Activated CD4-positive, CD25-positive, alpha-beta regulatory T cell (primary cell): ENCODE measurements at regions not wholly inside any gene's neighbourhood (a gene's known extent, or its start where the extent isn't known, plus 50 kb on each side); places are given as distances from the start of the nearest gene placed in this dataset.
"Not testable (repeated sequence)": the region's sequence is repeated elsewhere in the genome, so short reads cannot be mapped to it uniquely, and the experiment has no call there.

Source experiments
- DNase-seq, 4 experiments: peaks; one replicate each; lab custom pipeline; 2025; lab: John Stamatoyannopoulos, UW

DNA sequence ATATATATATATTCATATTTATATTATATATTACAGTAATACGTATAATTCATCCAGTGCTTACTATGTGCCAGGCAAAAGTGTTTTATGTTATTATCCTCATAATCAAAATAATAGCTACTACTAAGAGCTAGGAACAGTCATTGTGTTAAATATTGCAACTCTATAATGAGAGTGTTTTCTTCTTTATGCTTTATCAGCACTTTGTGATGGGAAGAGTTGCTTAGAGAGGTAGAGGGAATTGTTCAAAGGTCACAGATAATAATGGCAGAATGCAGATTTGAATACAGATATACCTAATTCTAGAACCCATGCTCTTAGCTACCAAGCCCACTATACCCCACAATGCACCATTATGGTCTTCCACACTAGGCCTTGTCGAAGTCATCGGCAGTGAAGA, 318.8 kb upstream of the PPARGC1A start:
- DNase-seq, result no peak

DNA sequence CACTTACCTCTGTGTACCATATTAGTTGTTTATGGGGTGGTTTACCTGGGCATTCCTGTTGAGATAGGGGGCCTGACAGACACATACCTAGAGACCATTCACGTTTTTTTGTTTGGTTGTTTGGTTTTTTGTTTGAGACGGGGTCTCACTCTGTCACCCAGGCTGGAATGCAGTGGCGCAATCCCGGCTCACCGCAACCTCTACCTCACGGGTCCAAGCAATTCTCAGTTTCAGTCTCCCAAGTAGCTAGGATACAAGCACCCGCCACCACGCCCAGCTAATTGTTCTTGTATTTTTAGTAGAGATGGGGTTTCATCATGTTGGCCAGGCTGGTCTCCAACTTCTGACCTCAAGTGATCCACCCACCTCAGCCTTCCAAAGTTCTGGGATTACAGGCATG, 314.9 kb upstream of the PPARGC1A start:
- not testable (repeated sequence) for DNase-seq

DNA sequence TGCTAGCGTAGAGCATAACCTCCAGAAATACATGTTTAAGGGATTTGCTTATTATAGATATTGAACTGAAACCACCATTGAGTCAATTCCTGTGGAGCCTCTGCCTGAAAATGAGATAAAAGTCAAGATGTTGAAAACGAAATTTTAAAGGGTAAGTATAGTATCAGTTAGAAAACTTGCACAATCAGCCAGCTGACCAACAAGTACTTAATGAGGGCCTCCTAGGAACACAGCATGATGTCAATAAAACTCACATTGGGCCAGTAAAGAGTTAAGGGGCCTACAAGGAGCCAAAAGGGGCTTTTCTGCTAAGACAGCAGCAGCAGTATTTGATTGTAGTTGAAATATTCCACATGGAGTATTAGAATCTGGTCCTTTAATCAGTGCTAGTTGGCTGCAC, 314.1 kb upstream of the PPARGC1A start:
- DNase-seq, result no peak

DNA sequence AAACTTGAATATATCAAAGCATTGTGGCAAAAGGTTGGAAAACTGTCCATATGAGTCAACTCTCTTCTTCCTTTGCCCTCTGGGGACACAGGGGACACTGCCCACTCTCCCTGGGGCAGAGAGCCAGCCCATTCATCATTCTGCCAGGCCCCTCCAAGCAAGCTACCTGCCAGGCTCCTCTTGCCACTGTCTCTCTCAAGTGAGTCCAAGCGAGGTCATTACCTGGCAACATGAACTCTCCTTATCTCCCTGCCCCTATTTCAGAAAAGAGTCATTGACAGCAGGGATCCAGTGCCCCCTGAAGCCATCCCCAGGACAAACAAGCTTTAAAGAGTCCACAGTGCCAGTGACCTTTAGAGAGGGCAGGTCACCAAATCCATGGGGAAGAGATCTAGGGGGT, 312.7 kb upstream of the PPARGC1A start:
- DNase-seq, result no peak

DNA sequence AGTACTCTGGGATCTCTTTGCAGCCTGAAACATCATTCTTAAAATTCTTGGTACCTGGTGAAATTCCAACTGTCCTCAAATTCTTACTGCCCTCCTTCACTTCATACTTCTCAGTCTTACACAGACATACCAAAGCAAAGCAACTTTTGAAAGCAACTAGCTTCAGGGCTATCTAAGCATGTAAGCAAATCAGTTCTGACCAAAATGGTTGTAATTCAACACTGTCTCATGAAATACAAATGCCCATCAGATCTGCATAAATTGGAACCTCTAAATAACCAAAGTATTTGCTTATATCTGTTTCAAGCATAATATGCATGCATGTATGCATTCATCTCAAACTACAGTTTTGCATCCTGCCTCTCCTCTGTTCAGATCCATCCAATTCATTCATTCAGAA, 308.1 kb upstream of the PPARGC1A start:
- no peak for DNase-seq

DNA sequence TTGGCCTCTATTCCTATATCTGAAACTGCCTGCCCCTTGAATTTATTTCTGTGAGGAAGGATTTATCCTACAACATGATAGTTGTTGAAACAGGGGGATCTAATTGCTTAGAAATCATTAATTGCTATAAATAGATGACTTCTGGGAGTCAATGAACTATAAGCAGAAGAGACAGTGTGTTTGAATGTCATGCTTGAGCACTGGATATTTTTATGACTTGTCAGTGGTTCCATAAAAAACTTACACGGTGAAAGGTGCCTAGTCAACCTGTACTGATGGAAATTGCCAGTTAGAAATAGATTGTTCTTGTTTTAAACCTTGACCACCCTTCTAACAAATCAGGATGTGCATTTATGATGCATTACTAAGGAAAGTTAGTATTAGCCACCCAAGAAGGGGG, 306.9 kb upstream of the PPARGC1A start:
- DNase-seq, result no peak

DNA sequence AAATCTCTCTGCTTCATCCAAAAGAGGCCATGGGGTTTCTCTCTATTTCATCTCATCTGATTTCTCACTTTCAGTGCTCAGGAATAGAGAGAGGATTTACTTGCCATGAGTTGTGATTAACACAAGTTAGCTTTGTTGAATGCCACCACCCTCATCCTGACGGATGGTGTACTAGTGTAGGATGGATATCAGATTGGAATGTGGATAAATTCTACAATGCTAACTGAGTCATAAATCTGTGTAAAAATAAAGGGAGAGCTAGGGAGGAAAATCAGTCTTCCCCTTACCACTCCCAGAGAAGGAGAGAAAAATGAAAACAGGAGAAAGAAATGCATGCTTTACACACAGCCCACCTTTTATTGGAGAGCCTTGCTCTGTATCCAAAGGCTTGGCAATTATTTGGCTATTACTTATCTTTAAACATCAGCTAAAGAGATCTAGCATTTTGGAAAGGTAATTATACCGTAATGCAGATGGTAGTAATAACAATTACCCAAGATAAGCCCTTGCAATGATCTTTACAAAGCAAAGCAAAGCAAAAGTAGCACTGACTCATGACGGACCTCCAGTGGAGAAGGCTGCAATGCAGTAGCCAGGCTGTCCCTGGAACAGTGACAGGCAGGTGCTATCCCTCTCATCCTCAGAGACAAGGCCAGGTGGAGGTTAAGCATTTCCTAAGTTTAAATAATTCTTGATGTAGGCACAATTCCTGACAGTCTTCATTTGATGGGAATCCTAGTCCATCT, 306.3 kb upstream of the PPARGC1A start:
- DNase-seq, result no peak

DNA sequence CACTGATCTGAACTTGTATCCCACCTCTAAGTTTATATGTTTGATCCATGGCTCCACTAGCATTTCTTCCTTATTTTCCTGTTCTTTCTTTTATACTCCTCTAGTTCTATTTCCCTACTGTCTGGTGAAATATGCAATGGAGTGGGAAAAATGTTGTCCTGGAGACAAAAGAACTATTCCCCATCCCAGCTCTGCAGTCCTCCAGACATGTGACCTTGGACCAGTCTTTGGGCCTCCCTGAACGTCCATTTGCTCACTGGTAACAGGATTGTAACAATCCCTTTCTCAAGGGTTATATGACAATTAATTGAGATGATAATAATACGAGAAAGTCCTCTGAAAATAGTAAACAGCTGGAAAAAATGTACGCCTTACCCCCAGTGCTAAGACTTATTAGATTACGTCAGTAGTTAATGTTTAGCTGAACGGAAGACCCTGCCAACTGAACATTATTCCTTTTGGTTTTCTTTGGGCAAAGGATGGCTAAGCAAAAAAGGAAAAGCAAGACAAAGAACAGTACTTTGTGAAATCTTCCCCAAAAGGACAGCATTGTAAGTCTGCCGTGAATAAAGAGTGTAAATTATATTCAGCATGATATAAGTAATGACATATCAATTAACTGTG, 302.3 kb upstream of the PPARGC1A start:
- DNase-seq, result no peak

DNA sequence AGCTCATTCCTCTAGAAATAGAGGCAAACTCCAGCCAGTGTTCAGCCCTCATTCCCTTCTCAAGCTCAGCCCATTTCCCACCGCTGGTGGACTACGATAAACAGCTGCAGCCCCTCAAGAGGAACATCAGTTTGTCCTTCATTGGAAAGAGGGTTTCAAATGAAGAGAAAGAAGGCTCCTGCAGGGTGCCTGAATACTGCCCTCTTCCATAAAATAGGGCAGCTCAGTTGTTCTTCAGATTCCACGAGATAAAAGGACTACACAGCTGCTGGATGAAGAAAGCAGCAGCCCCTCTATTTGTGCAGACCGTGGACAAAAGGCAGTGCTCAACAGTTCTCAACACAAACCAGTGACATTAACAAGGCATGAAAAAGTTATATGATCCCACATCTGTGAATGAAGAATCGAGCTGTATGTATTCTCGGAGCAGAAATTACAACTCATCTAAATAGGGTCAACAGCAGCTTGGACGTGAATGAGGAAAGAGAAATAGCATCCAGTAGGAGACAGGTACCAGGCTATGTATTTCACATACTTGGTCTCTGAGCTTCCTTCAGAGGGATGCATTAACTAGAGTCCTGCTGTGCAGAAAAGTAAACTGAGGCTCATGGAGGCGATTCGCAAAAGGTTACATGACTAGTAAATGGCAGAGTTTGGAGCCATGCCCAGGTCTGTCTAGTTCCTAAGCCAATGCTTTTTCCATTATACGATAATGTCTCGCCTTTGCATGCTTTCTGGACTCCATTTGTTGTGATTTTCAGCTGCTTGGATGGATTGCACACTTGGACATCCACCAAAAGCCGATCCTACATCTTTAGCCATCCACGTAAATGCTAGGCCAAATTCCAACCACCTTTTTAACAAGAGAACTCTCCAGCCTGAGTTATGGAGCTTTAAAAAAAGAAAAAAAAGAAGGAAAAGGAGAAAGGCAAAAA, 301.2 kb upstream of the PPARGC1A start:
- DNase-seq, result no peak

DNA sequence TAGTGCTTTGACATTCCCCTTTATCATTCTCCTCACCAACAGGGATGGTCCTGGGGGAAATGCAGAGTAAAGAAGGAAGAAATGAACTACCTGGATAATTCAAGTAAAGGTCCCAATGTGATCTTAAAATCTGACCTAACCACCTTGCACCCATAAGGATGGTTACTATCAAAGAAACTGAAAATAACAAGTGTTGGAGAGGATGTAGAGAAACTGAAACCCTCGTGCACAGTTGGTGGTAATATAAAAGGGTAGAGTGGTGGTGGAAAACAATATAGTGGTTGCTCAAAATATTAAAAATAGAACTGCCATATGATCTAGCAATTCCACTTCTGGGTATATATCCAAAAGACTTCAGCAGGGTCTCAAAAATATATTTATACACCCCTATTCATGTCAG, 298.6 kb upstream of the PPARGC1A start:
- no peak for DNase-seq

DNA sequence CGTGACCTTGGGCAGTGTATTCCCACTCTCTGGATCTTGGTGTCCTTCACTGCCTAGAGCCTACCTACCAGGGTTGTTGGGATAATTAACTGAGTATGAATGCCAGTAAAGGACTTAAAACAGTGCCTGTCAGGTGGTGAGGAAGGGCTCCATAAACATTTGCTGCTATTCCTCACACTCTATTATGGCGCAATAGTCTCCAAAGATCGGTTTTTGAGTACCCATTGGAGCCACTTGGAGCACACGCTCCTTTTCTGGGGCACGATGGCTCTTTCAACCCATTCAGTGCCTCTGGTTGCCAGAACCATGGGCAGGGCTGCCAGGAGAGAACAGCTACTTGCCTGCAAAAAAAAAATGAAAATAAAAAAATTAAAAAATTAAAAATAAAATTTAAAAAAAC, 296.6 kb upstream of the PPARGC1A start:
- no peak for DNase-seq

DNA sequence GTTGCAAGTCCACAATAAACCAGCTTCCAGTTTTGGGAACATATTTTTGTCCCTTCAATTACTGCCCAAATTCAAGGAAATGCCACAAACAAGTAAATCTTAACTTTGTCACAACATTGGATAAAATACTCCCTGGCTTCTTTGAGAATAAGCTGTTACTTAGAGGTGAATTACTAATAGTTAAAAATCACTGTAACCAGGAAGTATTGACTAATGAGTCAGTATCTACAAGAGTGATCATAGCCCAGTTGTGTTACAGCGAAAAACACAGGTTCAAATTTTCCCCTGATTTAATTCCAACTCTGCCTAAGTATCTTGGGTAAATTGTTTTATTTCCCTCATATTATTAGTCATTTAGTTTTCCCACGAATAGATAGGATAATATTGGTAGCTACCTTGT, 291.2 kb upstream of the PPARGC1A start:
- DNase-seq, result no peak

DNA sequence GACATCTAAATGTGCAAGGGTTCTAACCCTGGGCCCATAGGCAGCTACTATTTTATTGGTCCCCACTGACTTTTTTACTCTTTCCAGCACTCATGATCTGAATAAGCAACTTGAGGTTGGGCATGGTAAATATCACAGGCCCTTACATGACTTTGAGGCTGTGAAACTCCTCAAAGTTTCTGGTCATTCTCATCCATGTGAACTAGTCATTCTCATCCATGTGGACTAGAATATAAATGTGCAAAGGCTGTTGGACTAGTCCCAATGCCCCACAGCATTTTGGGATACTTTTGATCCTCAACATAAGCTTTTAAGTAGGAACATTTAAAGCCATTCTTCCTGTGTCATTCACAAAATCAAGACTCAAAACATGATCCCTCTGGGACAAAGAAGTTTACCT, 290.7 kb upstream of the PPARGC1A start:
- no peak for DNase-seq

DNA sequence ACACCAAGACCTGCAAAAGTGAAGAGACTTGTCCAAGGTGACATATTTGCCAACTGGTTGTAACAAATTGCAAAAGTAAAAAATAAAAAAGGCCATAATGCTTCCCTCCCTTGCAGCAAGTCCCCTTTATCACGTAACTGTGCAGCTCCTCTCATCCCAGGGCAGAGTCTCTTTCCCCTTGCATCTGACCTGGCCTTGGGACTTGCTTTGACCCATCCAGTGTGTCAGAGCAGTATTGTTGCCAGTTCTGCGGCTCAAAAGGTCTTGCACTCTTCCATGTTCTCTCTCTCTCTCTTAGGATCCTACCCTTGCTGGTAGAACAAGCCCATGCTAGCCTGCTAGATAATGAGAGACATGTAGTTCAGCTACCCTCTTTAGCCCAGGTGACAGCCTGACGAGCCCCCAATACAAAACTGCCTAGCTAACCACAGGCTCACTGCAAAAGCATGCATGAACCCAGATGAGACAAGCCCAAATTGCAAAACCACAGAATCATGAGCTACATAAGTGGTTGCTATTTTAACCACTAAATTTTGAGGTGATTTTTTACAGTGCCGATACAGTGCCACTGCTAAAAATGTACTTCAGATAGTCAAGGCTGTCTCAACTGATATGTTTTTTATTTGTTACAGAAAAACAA, 289.5 kb upstream of the PPARGC1A start:
- DNase-seq, result no peak

DNA sequence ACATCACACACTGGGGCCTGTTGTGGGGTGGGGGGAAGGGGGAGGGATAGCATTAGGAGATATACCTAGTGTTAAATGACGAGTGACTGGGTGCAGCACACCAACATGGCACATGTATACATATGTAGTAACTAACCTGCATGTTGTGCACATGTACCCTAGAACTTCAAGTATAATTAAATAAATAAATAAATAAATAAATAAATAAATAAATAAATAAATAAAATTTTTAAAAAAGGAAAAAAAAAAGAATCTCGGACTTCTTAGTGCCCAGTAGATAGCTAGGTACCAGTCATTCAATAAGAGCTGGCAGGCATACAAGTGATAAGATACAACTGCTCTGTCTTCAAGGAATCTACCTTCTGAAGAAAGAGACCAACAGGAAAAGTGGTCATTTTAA, 287.6 kb upstream of the PPARGC1A start:
- DNase-seq, result not testable (repeated sequence)

DNA sequence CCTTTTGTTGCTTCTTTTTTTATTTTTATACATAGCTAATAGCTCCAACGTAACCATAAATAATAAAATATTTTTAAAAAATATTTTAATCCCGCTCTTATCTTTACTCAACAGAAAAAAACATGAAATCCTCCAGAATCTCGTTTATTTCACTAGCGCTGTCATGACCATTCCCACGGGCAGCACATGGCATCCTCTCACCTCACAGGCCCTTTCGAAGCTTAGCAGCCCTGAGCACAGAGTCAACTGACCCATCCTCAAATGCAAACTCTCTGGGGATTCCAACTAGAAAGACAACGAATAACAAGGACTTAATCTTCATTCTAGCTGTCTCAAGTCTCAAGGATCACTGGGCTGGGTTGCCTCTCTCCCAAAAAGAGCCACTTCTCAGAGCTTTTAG, 285.9 kb upstream of the PPARGC1A start:
- no peak for DNase-seq

DNA sequence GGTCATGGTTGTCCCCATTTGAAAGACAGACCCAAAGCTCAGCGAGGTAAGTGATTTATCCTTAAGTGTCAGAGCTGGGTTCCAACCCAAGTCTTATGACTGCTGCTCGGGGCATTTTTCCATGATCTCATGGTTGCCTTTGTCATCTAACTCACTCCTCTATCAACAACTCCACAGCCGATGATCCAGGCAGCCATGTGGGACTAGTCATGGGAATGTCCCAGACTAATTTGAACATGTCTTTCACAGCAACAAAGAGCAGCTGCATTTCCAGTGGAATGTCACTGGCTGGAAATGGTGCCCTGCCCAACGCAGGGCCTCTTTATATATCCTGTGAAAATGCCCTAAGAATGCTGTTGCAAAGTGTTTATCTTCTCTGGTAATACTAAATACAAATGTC, 284.8 kb upstream of the PPARGC1A start:
- no peak for DNase-seq

DNA sequence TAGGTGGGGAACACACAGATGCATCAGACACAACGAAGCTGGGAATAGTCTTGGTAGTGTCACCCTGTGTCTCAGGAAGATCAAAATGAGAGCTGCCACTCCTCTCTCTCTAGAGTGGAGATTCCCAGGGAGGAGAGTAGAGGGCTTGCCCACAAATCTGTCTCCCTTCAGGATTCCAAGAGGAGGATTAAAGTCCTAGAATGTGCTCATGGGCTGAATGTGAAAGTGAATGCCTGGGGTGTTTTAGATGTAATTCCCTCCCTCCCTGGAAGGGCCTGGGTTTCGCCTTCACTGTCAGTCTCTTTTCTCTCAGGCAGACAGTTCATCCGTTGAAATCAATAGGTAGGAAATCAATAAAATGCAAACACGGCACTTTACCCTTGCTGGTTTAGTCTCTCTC, 282.6 kb upstream of the PPARGC1A start:
- DNase-seq, result no peak

DNA sequence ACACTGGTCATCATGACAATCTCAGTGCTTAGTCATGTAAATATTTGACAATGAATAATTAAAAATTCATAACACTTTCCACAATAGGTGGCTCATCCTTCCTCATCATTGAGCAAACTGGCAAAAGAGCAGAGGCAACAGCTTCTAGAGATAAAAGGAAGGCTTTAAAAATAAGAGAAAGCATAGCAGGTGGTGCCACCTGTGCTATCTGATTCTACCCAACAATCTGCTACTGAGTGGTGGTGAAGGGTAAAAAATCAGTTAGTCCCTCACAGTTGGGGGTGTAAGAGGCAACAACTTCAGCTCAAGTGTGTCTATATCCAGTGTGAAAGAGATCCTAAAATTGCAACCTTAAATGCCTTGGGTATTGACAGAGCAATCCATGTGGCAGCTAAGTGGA, 280.1 kb upstream of the PPARGC1A start:
- no peak for DNase-seq

DNA sequence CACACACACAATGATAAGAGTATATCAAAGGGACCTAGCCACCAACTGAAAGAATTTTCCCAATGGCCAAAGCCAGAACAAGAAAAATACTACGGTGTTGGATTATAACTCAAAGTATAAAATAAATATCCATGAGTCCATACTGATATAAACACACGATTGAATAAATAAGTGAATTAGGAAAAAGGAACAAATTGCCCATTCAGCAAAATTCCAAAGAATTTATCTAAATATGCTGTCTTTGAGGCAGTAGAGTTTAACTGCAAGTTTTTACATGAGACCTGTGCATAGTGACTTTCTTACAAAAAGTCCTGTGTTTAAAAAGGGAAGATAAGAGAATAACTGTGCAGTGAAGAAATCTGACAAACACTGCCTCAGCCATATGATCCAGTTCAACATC, 278.8 kb upstream of the PPARGC1A start:
- DNase-seq, result no peak

DNA sequence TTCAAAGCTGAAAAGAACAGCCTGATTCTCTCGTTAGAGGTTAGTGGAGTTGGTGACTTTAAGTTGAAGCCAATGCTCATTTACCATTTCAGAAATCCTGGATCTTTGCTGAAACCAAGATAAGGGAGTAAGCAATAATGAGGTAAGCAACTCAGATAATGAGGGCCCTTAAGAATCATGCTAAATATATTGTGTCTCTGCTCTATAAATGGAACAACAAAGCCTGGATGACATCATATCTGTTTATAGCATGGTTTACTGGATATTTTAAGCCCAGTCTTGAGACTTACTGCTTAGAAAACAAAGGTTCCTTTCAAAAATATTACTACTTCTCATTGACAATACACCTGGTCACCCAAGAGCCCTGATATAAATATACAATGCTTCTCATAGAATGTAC, 276.7 kb upstream of the PPARGC1A start:
- no peak for DNase-seq

DNA sequence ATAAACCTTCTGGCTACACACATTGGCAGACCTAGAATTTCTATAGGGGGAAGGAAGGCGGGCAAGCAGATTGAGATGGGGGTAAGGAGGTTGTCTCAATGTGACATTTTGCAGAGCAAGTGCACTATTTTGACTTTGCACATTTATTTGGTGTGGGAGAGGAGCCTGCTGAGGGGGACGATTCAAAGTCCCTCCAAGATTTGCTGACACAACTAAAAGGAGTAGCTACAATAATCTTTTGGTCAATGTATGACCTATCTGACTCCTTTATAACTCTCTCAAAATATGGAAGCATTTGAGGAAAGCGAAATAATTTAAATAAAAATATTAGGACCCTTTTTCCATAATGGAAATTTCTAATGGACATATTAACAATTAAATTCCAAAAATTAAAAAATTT, 274.9 kb upstream of the PPARGC1A start:
- no peak for DNase-seq
